ENCODE measurements at regions not wholly inside any gene's neighbourhood (a gene's known extent, or its start where the extent isn't known, plus 50 kb on each side); places are given as distances from the start of the nearest gene placed in this dataset.

DNA sequence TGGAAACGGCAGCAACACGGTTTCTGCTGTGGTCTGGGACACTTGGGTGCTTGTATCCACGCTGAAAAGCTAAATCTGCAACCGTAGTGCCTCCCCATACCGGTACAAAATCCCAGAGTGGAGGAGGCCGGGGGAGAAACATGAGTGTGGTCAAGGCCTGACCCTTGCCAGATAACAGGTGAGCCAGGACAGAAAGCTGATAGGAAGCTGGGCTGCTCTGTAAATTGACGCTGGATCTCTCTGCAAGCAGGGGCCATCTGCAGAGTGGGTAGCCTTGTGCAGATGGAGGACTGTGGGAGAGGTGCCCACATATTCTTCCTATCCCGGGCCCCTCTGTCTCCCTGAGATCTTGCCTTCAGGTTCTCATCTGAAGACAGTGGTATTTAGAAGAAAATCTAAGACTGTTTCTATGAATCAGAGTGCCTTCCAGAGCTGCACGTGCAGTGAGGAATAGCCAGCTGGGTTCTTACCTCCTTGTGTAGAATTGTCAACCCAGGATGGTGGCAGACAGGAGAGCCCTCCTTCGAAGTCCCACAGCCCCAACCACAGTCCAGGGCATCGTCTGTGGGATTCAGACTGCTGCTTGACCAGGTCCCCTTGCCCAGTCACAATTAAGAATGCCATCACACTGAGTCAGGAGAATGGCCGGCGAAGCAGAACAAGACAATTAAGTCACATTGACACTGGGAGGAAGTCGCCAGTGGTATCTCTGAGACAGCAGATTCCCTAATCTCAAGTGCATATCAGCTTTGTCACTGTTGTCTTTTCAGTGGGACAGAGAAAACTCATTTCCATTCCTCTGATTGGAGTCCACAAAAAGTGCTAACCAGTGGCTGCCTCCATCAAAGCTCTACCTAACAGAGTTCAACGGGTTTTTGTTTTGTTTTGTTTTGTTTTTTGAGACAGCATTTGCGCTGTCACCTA, 100.0 kb upstream of the RIPOR2 start:
- Histone ChIP-seq H3K4me3 (ENCODE audit: low read depth in 1 of 2, low read length in 2 of 2) (peak overlapping the region; percentile 18 to 51), H3K4me1 (ENCODE audit: control insufficient read depth in 1 of 2, insufficient read depth in 2 of 2, low read length in 2 of 2) (peaks cover 0 to 6% of the 10 kb centered on the region in 2 donors), H3K9me3 (ENCODE audit: control insufficient read depth in 1 of 2, low read length in 2 of 2) (no peaks in the 10 kb centered on the region), H3K27me3 (ENCODE audit: control insufficient read depth in 1 of 2, insufficient read depth in 2 of 2, low read length in 2 of 2) (no peaks in the 10 kb centered on the region), H3K36me3 (ENCODE audit: control insufficient read depth in 1 of 2, insufficient read depth in 2 of 2, low read length in 2 of 2) (no peaks in the 10 kb centered on the region), H3K27ac (ENCODE audit: low read depth, low read length) (no peak overlapping the region), H3K9ac (ENCODE audit: low read depth in 1 of 2, low read length in 2 of 2) (peak overlapping the region; percentile 8 to 42)

DNA sequence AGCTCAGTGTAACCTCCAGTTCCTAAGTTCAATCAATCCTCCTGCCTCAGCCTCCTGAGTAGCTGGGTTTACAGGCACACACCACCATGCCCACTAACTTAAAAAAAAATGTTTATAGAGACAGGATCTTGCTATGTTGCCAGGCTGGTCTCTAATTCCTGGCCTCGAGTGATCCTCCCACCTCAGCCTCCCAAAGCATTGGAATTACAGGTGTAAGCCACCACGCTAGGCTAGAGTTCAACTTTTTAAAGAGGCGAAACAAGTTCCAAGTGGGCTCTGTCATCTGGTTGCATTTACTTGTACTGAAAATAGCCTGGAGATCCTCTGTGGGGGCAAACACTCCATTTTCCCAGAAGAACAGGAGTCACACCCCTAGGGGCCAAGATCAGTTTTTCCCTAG, 100.7 kb upstream of the RIPOR2 start:
- H3K27me3 ChIP-seq (ENCODE audit: control insufficient read depth in 1 of 2, insufficient read depth in 2 of 2, low read length in 2 of 2) = no peaks in the 10 kb centered on the region
- H3K4me1 ChIP-seq (ENCODE audit: control insufficient read depth in 1 of 2, insufficient read depth in 2 of 2, low read length in 2 of 2) = peaks cover 0 to 6% of the 10 kb centered on the region in 2 donors
- no peak overlapping the region for H3K4me3 ChIP-seq (ENCODE audit: low read depth in 1 of 2, low read length in 2 of 2)
- H3K27ac ChIP-seq (ENCODE audit: low read depth, low read length) = no peak overlapping the region
- no peaks in the 10 kb centered on the region for H3K36me3 ChIP-seq (ENCODE audit: control insufficient read depth in 1 of 2, insufficient read depth in 2 of 2, low read length in 2 of 2)
- H3K9me3 ChIP-seq (ENCODE audit: control insufficient read depth in 1 of 2, low read length in 2 of 2) = no peaks in the 10 kb centered on the region
- H3K9ac ChIP-seq (ENCODE audit: low read depth in 1 of 2, low read length in 2 of 2) = no peak overlapping the region

- H3K27ac ChIP-seq (ENCODE audit: low read depth, low read length) = no peak overlapping the region
- H3K4me3 ChIP-seq (ENCODE audit: low read depth in 1 of 2, low read length in 2 of 2) = no peak overlapping the region
- H3K36me3 ChIP-seq (ENCODE audit: control insufficient read depth in 1 of 2, insufficient read depth in 2 of 2, low read length in 2 of 2) = no peaks in the 10 kb centered on the region
- no peak overlapping the region for H3K9ac ChIP-seq (ENCODE audit: low read depth in 1 of 2, low read length in 2 of 2)
- H3K9me3 ChIP-seq (ENCODE audit: control insufficient read depth in 1 of 2, low read length in 2 of 2) = no peaks in the 10 kb centered on the region
- H3K27me3 ChIP-seq (ENCODE audit: control insufficient read depth in 1 of 2, insufficient read depth in 2 of 2, low read length in 2 of 2) = no peaks in the 10 kb centered on the region
- peaks cover 0 to 6% of the 10 kb centered on the region in 2 donors for H3K4me1 ChIP-seq (ENCODE audit: control insufficient read depth in 1 of 2, insufficient read depth in 2 of 2, low read length in 2 of 2)
These were observed 102.5 kb upstream of the RIPOR2 start for GRCh38 chr6:25038300-25038699.

DNA sequence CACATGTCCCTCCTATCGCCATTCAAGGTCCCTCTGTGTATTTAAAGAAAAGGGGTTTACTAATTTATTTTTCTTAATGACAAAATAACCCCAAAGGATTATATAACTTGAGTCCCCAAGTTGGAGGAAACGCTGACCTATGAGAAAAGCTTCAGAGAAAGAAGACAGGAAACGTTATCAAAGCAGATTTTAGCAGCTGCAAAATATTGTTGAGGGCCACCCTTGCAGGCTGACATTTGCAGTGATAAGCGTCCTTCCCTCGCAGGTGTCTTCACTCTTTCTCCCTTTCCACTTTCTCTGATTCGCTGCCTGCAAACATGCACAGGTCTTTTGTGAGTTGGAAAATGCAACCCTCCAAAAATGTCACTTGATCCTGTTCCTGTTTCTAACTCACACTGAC, 103.2 kb upstream of the RIPOR2 start:
- Histone ChIP-seq H3K9me3 (ENCODE audit: control insufficient read depth in 1 of 2, low read length in 2 of 2) (no peaks in the 10 kb centered on the region), H3K27me3 (ENCODE audit: control insufficient read depth in 1 of 2, insufficient read depth in 2 of 2, low read length in 2 of 2) (no peaks in the 10 kb centered on the region)

DNA sequence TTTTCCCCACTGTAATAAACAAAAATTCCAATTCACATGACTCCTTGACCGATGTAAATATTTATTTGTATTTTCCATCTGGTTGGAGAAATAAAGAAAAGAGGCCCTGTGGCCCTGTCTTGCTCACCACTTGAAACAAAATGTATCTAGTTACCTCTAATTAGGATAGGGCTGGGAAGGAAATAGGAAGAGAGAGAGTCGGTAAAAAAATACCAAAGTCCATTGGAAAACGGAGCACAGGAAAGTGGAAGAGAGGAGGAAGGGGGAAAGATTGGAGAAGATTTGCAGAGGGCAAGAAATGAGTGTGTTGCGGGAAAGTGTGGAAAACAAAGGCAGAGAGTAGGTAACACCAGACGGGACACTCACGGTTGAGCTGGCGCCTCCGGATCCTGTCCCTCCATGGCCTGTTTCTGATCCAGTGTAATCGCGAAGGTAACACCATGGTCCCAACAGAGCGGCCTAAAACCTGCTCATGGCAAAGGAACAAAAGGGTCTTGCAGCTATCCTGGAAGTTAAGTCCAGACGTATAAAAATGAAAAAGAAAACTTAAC, 105.8 kb upstream of the RIPOR2 start:
- Histone ChIP-seq H3K36me3 (ENCODE audit: control insufficient read depth in 1 of 2, insufficient read depth in 2 of 2, low read length in 2 of 2) (no peaks in the 10 kb centered on the region), H3K9me3 (ENCODE audit: control insufficient read depth in 1 of 2, low read length in 2 of 2) (no peaks in the 10 kb centered on the region), H3K4me3 (ENCODE audit: low read depth in 1 of 2, low read length in 2 of 2) (peak overlapping the region in 1 of 2 donors; percentile 56), H3K4me1 (ENCODE audit: control insufficient read depth in 1 of 2, insufficient read depth in 2 of 2, low read length in 2 of 2) (no peaks in the 10 kb centered on the region), H3K9ac (ENCODE audit: low read depth in 1 of 2, low read length in 2 of 2) (peak overlapping the region in 1 of 2 donors; percentile 19), H3K27ac (ENCODE audit: low read depth, low read length) (no peak overlapping the region), H3K27me3 (ENCODE audit: control insufficient read depth in 1 of 2, insufficient read depth in 2 of 2, low read length in 2 of 2) (no peaks in the 10 kb centered on the region)

More for the DNA sequence above, 103.2 kb upstream of the RIPOR2 start:
- no peak overlapping the region for H3K9ac ChIP-seq (ENCODE audit: low read depth in 1 of 2, low read length in 2 of 2)
- no peaks in the 10 kb centered on the region for H3K36me3 ChIP-seq (ENCODE audit: control insufficient read depth in 1 of 2, insufficient read depth in 2 of 2, low read length in 2 of 2)
- H3K27ac ChIP-seq (ENCODE audit: low read depth, low read length) = no peak overlapping the region
- H3K4me3 ChIP-seq (ENCODE audit: low read depth in 1 of 2, low read length in 2 of 2) = peak overlapping the region in 1 of 2 donors; percentile 24
- peaks cover 0 to 6% of the 10 kb centered on the region in 2 donors for H3K4me1 ChIP-seq (ENCODE audit: control insufficient read depth in 1 of 2, insufficient read depth in 2 of 2, low read length in 2 of 2)

DNA sequence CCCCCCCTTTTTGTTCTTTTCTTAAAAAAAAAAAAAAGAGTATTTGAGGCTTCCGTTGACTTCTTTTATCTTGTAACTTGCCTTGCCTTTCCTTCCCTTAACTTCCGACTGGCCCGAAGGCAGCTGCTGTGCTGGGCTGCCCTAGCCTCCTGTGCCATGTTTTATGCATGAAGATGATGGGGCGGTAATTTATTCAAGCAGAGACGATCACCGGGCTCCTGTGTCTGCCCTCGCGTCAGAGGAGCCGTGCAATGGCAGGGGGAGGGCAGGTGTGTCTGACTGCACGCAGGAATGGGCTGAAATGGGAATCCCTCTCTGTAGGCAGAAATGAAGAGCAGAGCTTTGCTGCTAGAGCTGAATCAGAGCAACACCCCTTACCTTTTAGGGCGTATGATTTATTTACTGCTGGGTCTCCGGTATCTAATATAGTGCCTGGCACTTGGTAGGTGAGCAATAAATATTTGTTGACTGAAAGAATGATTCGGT, 106.3 kb upstream of the RIPOR2 start:
- no peaks in the 10 kb centered on the region for H3K4me1 ChIP-seq (ENCODE audit: control insufficient read depth in 1 of 2, insufficient read depth in 2 of 2, low read length in 2 of 2)
- no peaks in the 10 kb centered on the region for H3K27me3 ChIP-seq (ENCODE audit: control insufficient read depth in 1 of 2, insufficient read depth in 2 of 2, low read length in 2 of 2)
- peak overlapping the region; percentile 0 for H3K27ac ChIP-seq (ENCODE audit: low read depth, low read length)
- peak overlapping the region in 1 of 2 donors; percentile 19 for H3K9ac ChIP-seq (ENCODE audit: low read depth in 1 of 2, low read length in 2 of 2)
- peak overlapping the region; percentile 32 to 56 for H3K4me3 ChIP-seq (ENCODE audit: low read depth in 1 of 2, low read length in 2 of 2)
- no peaks in the 10 kb centered on the region for H3K9me3 ChIP-seq (ENCODE audit: control insufficient read depth in 1 of 2, low read length in 2 of 2)
- no peaks in the 10 kb centered on the region for H3K36me3 ChIP-seq (ENCODE audit: control insufficient read depth in 1 of 2, insufficient read depth in 2 of 2, low read length in 2 of 2)

- no peaks in the 10 kb centered on the region for H3K9me3 ChIP-seq (ENCODE audit: control insufficient read depth in 1 of 2, low read length in 2 of 2)
- no peak overlapping the region for H3K27ac ChIP-seq (ENCODE audit: low read depth, low read length)
- H3K4me1 ChIP-seq (ENCODE audit: control insufficient read depth in 1 of 2, insufficient read depth in 2 of 2, low read length in 2 of 2) = no peaks in the 10 kb centered on the region
- H3K36me3 ChIP-seq (ENCODE audit: control insufficient read depth in 1 of 2, insufficient read depth in 2 of 2, low read length in 2 of 2) = no peaks in the 10 kb centered on the region
- no peaks in the 10 kb centered on the region for H3K27me3 ChIP-seq (ENCODE audit: control insufficient read depth in 1 of 2, insufficient read depth in 2 of 2, low read length in 2 of 2)
- H3K4me3 ChIP-seq (ENCODE audit: low read depth in 1 of 2, low read length in 2 of 2) = peak overlapping the region in 1 of 2 donors; percentile 56
- H3K9ac ChIP-seq (ENCODE audit: low read depth in 1 of 2, low read length in 2 of 2) = no peak overlapping the region
These were observed 106.8 kb upstream of the RIPOR2 start for GRCh38 chr6:25042536-25042935.

DNA sequence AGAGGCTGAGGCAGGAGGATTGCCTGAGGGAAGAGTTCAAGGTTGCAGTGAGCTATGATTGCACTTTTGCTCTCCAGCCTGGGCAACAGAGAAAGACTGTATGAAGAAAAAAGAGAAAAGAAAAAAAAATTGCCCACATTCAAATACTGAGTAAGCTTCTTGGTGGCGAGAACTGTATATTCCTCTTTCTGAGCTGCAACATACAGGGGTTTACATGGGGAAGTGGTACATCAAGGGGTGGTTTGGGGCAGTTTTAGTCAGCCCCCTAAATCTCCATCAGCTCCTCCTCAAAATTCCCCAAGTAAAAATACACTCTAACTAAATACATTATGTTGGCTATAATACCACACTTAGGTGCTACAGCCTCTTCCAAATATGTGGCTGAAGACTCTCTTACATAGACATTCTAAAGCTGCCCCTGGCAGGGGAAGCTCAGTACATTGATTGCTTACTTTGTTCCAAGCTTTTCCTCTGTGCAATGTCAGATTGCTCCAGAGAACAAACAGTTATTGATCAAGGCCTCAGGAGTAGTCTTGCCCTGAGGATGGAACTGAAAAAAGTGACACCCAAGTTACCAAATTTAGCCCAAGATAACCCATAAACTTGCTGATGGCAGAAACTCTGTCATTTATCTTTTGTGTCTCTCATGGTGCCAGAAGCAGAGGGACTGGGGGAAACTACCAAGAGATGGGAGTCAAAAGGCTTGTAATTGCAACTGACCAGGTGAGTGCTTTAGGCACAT, 107.4 kb upstream of the RIPOR2 start:
- Histone ChIP-seq H3K27me3 (ENCODE audit: control insufficient read depth in 1 of 2, insufficient read depth in 2 of 2, low read length in 2 of 2) (no peaks in the 10 kb centered on the region), H3K9ac (ENCODE audit: low read depth in 1 of 2, low read length in 2 of 2) (no peak overlapping the region)

DNA sequence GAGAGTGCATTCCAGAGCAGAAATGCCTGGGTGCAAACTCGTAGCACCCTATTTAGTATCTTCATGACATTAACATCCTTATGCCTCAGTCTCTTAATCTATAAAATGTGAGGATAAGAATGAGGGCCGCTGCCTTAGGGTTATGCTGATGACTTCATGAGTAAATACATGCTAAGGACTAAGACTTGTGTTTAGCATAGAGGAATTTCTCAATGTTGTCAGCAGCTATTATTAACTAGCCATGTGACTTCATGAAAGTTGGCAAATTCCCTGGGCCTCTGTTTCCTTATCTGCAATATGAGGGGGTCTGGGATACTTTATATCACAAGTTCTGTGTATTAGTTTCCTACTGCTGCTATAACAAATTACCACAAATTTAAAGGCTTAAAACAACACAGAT, 108.1 kb upstream of the RIPOR2 start:
- Histone ChIP-seq H3K9ac (ENCODE audit: low read depth in 1 of 2, low read length in 2 of 2) (no peak overlapping the region), H3K9me3 (ENCODE audit: control insufficient read depth in 1 of 2, low read length in 2 of 2) (no peaks in the 10 kb centered on the region), H3K36me3 (ENCODE audit: control insufficient read depth in 1 of 2, insufficient read depth in 2 of 2, low read length in 2 of 2) (no peaks in the 10 kb centered on the region), H3K27ac (ENCODE audit: low read depth, low read length) (no peak overlapping the region), H3K4me1 (ENCODE audit: control insufficient read depth in 1 of 2, insufficient read depth in 2 of 2, low read length in 2 of 2) (no peaks in the 10 kb centered on the region), H3K27me3 (ENCODE audit: control insufficient read depth in 1 of 2, insufficient read depth in 2 of 2, low read length in 2 of 2) (no peaks in the 10 kb centered on the region), H3K4me3 (ENCODE audit: low read depth in 1 of 2, low read length in 2 of 2) (no peak overlapping the region)

More for the DNA sequence above, 107.4 kb upstream of the RIPOR2 start:
- H3K36me3 ChIP-seq (ENCODE audit: control insufficient read depth in 1 of 2, insufficient read depth in 2 of 2, low read length in 2 of 2) = no peaks in the 10 kb centered on the region
- H3K9me3 ChIP-seq (ENCODE audit: control insufficient read depth in 1 of 2, low read length in 2 of 2) = no peaks in the 10 kb centered on the region
- no peak overlapping the region for H3K27ac ChIP-seq (ENCODE audit: low read depth, low read length)
- H3K4me3 ChIP-seq (ENCODE audit: low read depth in 1 of 2, low read length in 2 of 2) = no peak overlapping the region
- H3K4me1 ChIP-seq (ENCODE audit: control insufficient read depth in 1 of 2, insufficient read depth in 2 of 2, low read length in 2 of 2) = no peaks in the 10 kb centered on the region

DNA sequence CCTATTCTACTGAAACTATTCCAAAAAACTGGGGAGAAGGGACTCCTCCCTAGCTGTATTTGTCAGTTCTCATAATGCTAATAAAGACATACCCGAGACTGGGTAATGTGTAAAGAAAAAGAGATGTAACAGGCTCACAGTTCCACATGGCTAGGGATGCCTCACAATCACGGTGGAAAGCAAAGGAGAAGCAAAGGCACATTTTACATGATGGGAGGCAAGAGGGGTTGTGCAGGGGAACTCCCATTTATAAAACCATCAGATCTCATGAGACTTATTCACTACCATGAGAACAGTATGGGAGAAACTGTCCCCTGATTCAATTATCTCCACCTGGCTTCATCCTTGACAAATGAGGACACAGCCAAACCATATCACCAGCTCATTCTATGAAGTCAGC, 111.2 kb upstream of the RIPOR2 start:
- Histone ChIP-seq H3K36me3 (ENCODE audit: control insufficient read depth in 1 of 2, insufficient read depth in 2 of 2, low read length in 2 of 2) (no peaks in the 10 kb centered on the region), H3K27ac (ENCODE audit: low read depth, low read length) (no peak overlapping the region), H3K9me3 (ENCODE audit: control insufficient read depth in 1 of 2, low read length in 2 of 2) (no peaks in the 10 kb centered on the region), H3K4me3 (ENCODE audit: low read depth in 1 of 2, low read length in 2 of 2) (no peak overlapping the region), H3K27me3 (ENCODE audit: control insufficient read depth in 1 of 2, insufficient read depth in 2 of 2, low read length in 2 of 2) (no peaks in the 10 kb centered on the region), H3K9ac (ENCODE audit: low read depth in 1 of 2, low read length in 2 of 2) (no peak overlapping the region), H3K4me1 (ENCODE audit: control insufficient read depth in 1 of 2, insufficient read depth in 2 of 2, low read length in 2 of 2) (peaks cover 0 to 4% of the 10 kb centered on the region in 2 donors)

Data from duodenal mucosa (tissue), 2 donors.